IMR-90 (cell line): ENCODE measurements at regions not wholly inside any gene's neighbourhood (a gene's known extent, or its start where the extent isn't known, plus 50 kb on each side); places are given as distances from the start of the nearest gene placed in this dataset.

Experiments
- ATAC-seq: fragments of 200-7000 bp; cut with Tn5 transposase; 2 replicates; pipeline ENCODE4 v1.9.1; 2020; ENCODE audit warnings: low read depth, mild to moderate bottlenecking, moderate library complexity
- BruUV-seq: library from RNA; stranded (reverse); fragments of 400-500 nt; replicated peaks from 2 replicates; lab custom pipeline; 2021; lab: Mats Ljungman, UMichigan
- CTCF ChIA-PET: fragments of 300-600 bp; formaldehyde crosslinking; extraction: SDS; loops from one replicate; lab custom pipeline; 2021; ENCODE audit warnings: antibody characterized with exemption; lab: Yijun Ruan, JAX
- POLR2A ChIA-PET: fragments of 300-600 bp; sonication (Branson Sonifier 250); formaldehyde crosslinking; loops from one replicate; lab custom pipeline; 2022; ENCODE audit warnings: antibody characterized with exemption; ENCODE audit not compliant: unreplicated experiment; lab: Charles Lee
- DNase-seq: peaks from one replicate; pipeline ENCODE4 v3.0.0; 2013
- H2AFZ ChIP-seq: replicated peaks from 2 replicates; pipeline ENCODE3; 2013; ENCODE audit warnings: low read length, mild to moderate bottlenecking; ENCODE audit not compliant: poor library complexity
- H2AK5ac ChIP-seq: 2 replicates; pipeline ENCODE4 v1.6.1; 2013; ENCODE audit warnings: low read depth, low read length, inconsistent platforms
- H2AK9ac ChIP-seq: replicated peaks from 2 replicates; pipeline ENCODE3; 2013; ENCODE audit warnings: mild to moderate bottlenecking, low read depth, low read length, moderate library complexity; ENCODE audit not compliant: poor library complexity
- H2BK120ac ChIP-seq: 2 replicates; pipeline ENCODE4 v1.6.1; 2013; ENCODE audit warnings: low read depth, low read length, inconsistent platforms
- H2BK15ac ChIP-seq: 3 replicates; pipeline ENCODE4 v1.6.1; 2013; ENCODE audit warnings: low read depth, low read length, inconsistent platforms
- H2BK20ac ChIP-seq: 2 replicates; pipeline ENCODE4 v1.6.1; 2013; ENCODE audit warnings: low read depth, mild to moderate bottlenecking, inconsistent platforms, low read length, moderate library complexity
- H2BK5ac ChIP-seq: 2 replicates; pipeline ENCODE4 v1.6.1; 2013; ENCODE audit warnings: mild to moderate bottlenecking, low read depth, low read length, inconsistent platforms; ENCODE audit not compliant: poor library complexity, severe bottlenecking
- H3K14ac ChIP-seq: replicated peaks from 2 replicates; pipeline ENCODE4 v1.6.1; 2013; ENCODE audit warnings: low read depth, low read length, inconsistent platforms
- H3K18ac ChIP-seq: 2 replicates; pipeline ENCODE4 v1.6.1; 2013; ENCODE audit warnings: low read depth, low read length, control low read depth
- H3K23ac ChIP-seq: 2 replicates; pipeline ENCODE4 v1.6.1; 2013; ENCODE audit warnings: low read depth, low read length, inconsistent platforms
- H3K27ac ChIP-seq: 2 replicates; pipeline ENCODE4 v1.5.1; 2013; ENCODE audit warnings: mild to moderate bottlenecking, control low read depth, low read length; ENCODE audit not compliant: insufficient read depth
- H3K27me3 ChIP-seq: 2 replicates; pipeline ENCODE4 v1.6.1; 2013; ENCODE audit warnings: low read length; ENCODE audit not compliant: control insufficient read depth, insufficient read depth
- H3K36me3 ChIP-seq: 2 replicates; pipeline ENCODE4 v1.6.1; 2013; ENCODE audit warnings: low read length, mixed read lengths; ENCODE audit not compliant: control insufficient read depth, insufficient read depth
- H3K4ac ChIP-seq: 2 replicates; pipeline ENCODE4 v1.6.1; 2013; ENCODE audit warnings: low read depth, low read length, inconsistent platforms
- H3K4me1 ChIP-seq: 2 replicates; pipeline ENCODE4 v1.6.1; 2013; ENCODE audit warnings: low read length, mixed read lengths; ENCODE audit not compliant: control insufficient read depth, insufficient read depth
- H3K4me2 ChIP-seq: 2 replicates; pipeline ENCODE4 v1.6.1; 2013; ENCODE audit warnings: low read depth, mild to moderate bottlenecking, control low read depth, low read length, moderate library complexity
- H3K4me3 ChIP-seq: 2 replicates; pipeline ENCODE4 v1.5.1; 2013; ENCODE audit warnings: low read depth, mild to moderate bottlenecking, control low read depth, low read length, moderate library complexity; ENCODE audit not compliant: insufficient read depth
- H3K56ac ChIP-seq: 2 replicates; pipeline ENCODE4 v1.6.1; 2013; ENCODE audit warnings: low read length, inconsistent platforms; ENCODE audit not compliant: insufficient read depth; ENCODE audit errors: extremely low read depth
- H3K79me1 ChIP-seq, 2 experiments: 2 replicates each; pipeline ENCODE4 v1.6.1; 2013; ENCODE audit warnings: low read length in 2 of 2, inconsistent platforms in 1 of 2, low read depth in 1 of 2
- H3K9ac ChIP-seq: 2 replicates; pipeline ENCODE4 v1.6.1; 2013; ENCODE audit warnings: low read depth, low read length, control low read depth
- H3K9me1 ChIP-seq: 2 replicates; pipeline ENCODE4 v1.6.1; 2013; ENCODE audit warnings: low read length, inconsistent platforms; ENCODE audit not compliant: insufficient read depth
- H3K9me3 ChIP-seq: 2 replicates; pipeline ENCODE4 v1.6.1; 2013; ENCODE audit warnings: low read length; ENCODE audit not compliant: control insufficient read depth, insufficient read depth
- H4K20me1 ChIP-seq: 2 replicates; pipeline ENCODE4 v1.6.1; 2013; ENCODE audit warnings: low read length, inconsistent platforms; ENCODE audit not compliant: insufficient read depth
- H4K5ac ChIP-seq: 2 replicates; pipeline ENCODE4 v1.6.1; 2013; ENCODE audit warnings: mild to moderate bottlenecking, low read depth, low read length, control low read depth
- H4K8ac ChIP-seq, 2 experiments: 2 replicates each; pipeline ENCODE4 v1.6.1; 2013; ENCODE audit warnings: low read depth in 2 of 2, low read length in 2 of 2, control low read depth in 1 of 2, inconsistent platforms in 1 of 2
- H4K91ac ChIP-seq: 2 replicates; pipeline ENCODE4 v1.6.1; 2013; ENCODE audit warnings: low read depth, low read length, inconsistent platforms; ENCODE audit not compliant: insufficient read depth
- BHLHE40 ChIP-seq: fragments of 150-350 bp; IDR thresholded peaks from 2 replicates; pipeline ENCODE4 v1.6.1; 2016; ENCODE audit warnings: mild to moderate bottlenecking, low read depth, low read length
- CEBPB ChIP-seq: IDR thresholded peaks from 2 replicates; pipeline ENCODE4 v1.6.1; 2012; ENCODE audit warnings: low read depth, low read length, improper control_type of control experiment
- CHD1 ChIP-seq: IDR thresholded peaks from 2 replicates; pipeline ENCODE4 v1.6.1; 2012; ENCODE audit warnings: low read depth, low read length, improper control_type of control experiment
- CTCF ChIP-seq: conservative IDR thresholded peaks from 2 replicates; pipeline ENCODE4 v1.5.1; 2012; ENCODE audit warnings: mild to moderate bottlenecking, low read depth, low read length, improper control_type of control experiment
- ELK1 ChIP-seq: fragments of 150-350 bp; IDR thresholded peaks from 2 replicates; pipeline ENCODE4 v1.6.1; 2016; ENCODE audit warnings: low read depth, mild to moderate bottlenecking, low read length, moderate library complexity, borderline replicate concordance
- FOS ChIP-seq: fragments of 150-350 bp; IDR thresholded peaks from 2 replicates; pipeline ENCODE4 v1.6.1; 2016; ENCODE audit warnings: low read depth, low read length
- MAFK ChIP-seq: IDR thresholded peaks from 2 replicates; pipeline ENCODE4 v1.6.1; 2012; ENCODE audit warnings: low read depth, low read length, improper control_type of control experiment
- MAZ ChIP-seq: IDR thresholded peaks from 2 replicates; pipeline ENCODE4 v1.6.1; 2012; ENCODE audit warnings: low read depth, mild to moderate bottlenecking, low read length, improper control_type of control experiment, moderate library complexity, borderline replicate concordance
- MXI1 ChIP-seq: IDR thresholded peaks from 2 replicates; pipeline ENCODE4 v1.6.1; 2012; ENCODE audit warnings: low read depth, mild to moderate bottlenecking, low read length, moderate library complexity, borderline replicate concordance
- NFE2L2 ChIP-seq: fragments of 150-350 bp; IDR thresholded peaks from 2 replicates; pipeline ENCODE4 v1.6.1; 2016; ENCODE audit warnings: low read depth, mild to moderate bottlenecking, low read length
- POLR2A ChIP-seq: IDR thresholded peaks from 2 replicates; pipeline ENCODE4 v1.6.1; 2012; ENCODE audit warnings: mild to moderate bottlenecking, low read depth, low read length
- RAD21 ChIP-seq: IDR thresholded peaks from 2 replicates; pipeline ENCODE4 v1.6.1; 2012; ENCODE audit warnings: low read length, improper control_type of control experiment
- RCOR1 ChIP-seq: IDR thresholded peaks from 2 replicates; pipeline ENCODE4 v1.6.1; 2012; ENCODE audit warnings: mild to moderate bottlenecking, low read length, improper control_type of control experiment; ENCODE audit not compliant: insufficient replicate concordance
- RFX5 ChIP-seq: IDR thresholded peaks from 2 replicates; pipeline ENCODE4 v1.8.0; 2012; ENCODE audit warnings: low read depth, mild to moderate bottlenecking, low read length, moderate library complexity
- SMC3 ChIP-seq: fragments of 150-350 bp; IDR thresholded peaks from 2 replicates; pipeline ENCODE4 v1.6.1; 2016; ENCODE audit warnings: low read depth, mild to moderate bottlenecking, antibody characterized with exemption, low read length, moderate library complexity
- USF2 ChIP-seq: fragments of 150-350 bp; IDR thresholded peaks from 2 replicates; pipeline ENCODE4 v1.6.1; 2017; ENCODE audit warnings: mild to moderate bottlenecking, antibody characterized with exemption, low read length, low read depth
- dilution Hi-C: fragments of 300-500 bp; cut with HindIII; formaldehyde crosslinking; loops from one replicate; pipeline ENCODE4 v1.14.3; 2018; ENCODE audit warnings: low sequenced_read_pairs; ENCODE audit not compliant: unreplicated experiment
- in situ Hi-C: fragments of 300-500 bp; cut with MboI; formaldehyde crosslinking; loops from 3 replicates; pipeline ENCODE4 v1.14.3; 2019; ENCODE audit warnings: low sequenced_read_pairs, inconsistent platforms, mixed read lengths
- intact Hi-C: fragments of 100-400 bp; cut with micrococcal nuclease; formaldehyde crosslinking; loops from 2 replicates; pipeline ENCODE4 v1.10.0; 2022

- Histone ChIP-seq H2AK9ac (no peak overlapping the region), H2BK15ac (no peak overlapping the region), H3K36me3 (no peaks in the 10 kb centered on the region), H3K9me3 (no peaks in the 10 kb centered on the region), H3K4me2 (no peak overlapping the region), H4K5ac (no peak overlapping the region), H3K4me3 (no peak overlapping the region), H3K14ac (no peak overlapping the region), H3K23ac (no peak overlapping the region), H4K91ac (no peak overlapping the region), H2AK5ac (no peak overlapping the region), H3K27ac (no peak overlapping the region), H4K8ac (no peak overlapping the region), H3K4me1 (peaks cover 1% of the 10 kb centered on the region; the same call in 1 of the 2 replicates), H3K4ac (no peak overlapping the region), H2BK120ac (no peak overlapping the region), H3K27me3 (no peaks in the 10 kb centered on the region; the same call in 1 of the 2 replicates), H3K9me1 (peaks cover 7% of the 10 kb centered on the region; the same call in 1 of the 2 replicates), H2BK5ac (no peak overlapping the region), H3K9ac (no peak overlapping the region), H3K79me1 (no peaks in the 10 kb centered on the region), H4K20me1 (no peaks in the 10 kb centered on the region), H2AFZ (no peak overlapping the region), H3K18ac (no peak overlapping the region), H2BK20ac (no peak overlapping the region), H3K56ac (no peak overlapping the region)
- dilution Hi-C loops, result no loop called here
- ATAC-seq (no peak), DNase-seq (no peak)
- intact Hi-C loops, result no loop called here
- in situ Hi-C loops, result no loop called here
- no TSS peak for BruUV-seq
- POLR2A ChIA-PET, result no interaction called here
- TF ChIP-seq BHLHE40 (no peak), MAZ (no peak), RFX5 (no peak), CHD1 (no peak), MXI1 (no peak), USF2 (no peak), MAFK (no peak), ELK1 (no peak), RCOR1 (no peak), SMC3 (no peak), POLR2A (no peak), CTCF (no peak), FOS (no peak), CEBPB (no peak), RAD21 (no peak), NFE2L2 (no peak)
- CTCF ChIA-PET, result no interaction called here
Measured at GRCh38 chr2:118697781-118698180, 149.7 kb downstream of the EN1 start.
